ENCODE measurements at regions not wholly inside any gene's neighbourhood (a gene's known extent, or its start where the extent isn't known, plus 50 kb on each side); places are given as distances from the start of the nearest gene placed in this dataset.

DNA sequence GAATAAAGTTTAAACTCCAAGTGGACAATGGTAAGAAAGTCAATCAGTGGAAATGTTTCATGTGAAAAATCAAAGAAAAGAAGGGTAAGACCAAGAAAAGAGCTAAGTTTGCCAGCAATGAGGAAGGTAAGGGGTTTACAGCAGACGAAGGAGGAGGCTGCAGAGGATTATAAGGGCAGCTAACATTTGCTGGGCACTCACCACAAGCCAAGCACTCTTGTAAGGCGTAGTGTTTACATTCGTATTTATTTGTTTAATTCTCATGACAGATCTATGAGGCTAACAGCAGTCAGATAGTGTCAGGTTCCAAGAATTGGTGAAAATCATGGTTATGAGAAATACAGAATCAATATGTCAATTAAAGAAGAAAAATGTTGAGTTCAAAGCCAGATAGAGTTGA lies 75.2 kb upstream of the NGF start:
- DNase-seq (ENCODE audit: low read depth), result no peak

- DNase-seq (ENCODE audit: low read depth), result no peak
These were observed 74.7 kb upstream of the NGF start for GRCh38 chr1:115412733-115413132.

DNA sequence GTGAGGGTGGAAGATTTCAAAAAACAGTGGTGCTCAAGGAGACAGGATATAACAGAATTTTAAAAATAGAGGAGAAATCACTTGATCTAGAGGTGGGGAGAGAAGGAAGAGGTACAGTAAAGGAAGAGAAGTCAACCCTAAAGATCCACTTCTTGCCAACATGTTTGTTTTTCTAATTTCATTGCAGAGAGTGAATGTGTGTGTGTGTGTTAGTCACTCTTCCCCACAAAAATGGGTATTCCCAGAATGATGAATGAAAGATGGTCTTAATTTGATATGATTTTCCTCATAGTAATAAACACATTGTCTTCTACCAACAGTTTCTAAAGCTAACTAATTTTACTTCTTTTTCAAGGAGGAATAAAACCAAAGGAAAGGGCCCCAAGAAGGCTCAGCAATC lies 74.2 kb upstream of the NGF start:
- DNase-seq (ENCODE audit: low read depth), result peak; percentile 40

- peak; percentile 81 for DNase-seq (ENCODE audit: low read depth)
These were observed 73.5 kb upstream of the NGF start for GRCh38 chr1:115411371-115412063.

GRCh38 chr1:115409094-115410015 lies 71.3 kb upstream of the NGF start:
- no peak for DNase-seq (ENCODE audit: low read depth)

- no peak for DNase-seq (ENCODE audit: low read depth)
These were observed 70.5 kb upstream of the NGF start for GRCh38 chr1:115408533-115408932.

DNA sequence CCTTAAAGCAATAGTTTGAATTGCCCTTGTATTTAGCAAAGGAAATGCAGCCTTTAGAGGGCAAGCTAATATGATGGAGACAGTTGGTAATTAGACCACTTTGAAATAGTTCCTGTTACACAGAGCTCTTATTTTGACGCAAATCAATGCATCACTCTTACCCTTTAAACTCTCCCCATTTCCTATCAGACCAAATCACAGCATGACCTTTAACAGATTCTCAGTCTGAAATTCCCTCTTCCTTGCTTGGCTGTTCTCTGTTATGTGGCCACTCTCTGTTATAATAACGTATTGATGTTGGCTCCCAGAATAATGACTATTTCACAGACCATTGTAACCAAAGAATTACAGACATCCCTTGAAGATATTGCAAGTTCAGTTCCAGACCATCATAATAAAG lies 66.9 kb upstream of the NGF start:
- no peak for DNase-seq (ENCODE audit: low read depth)

- no peak for DNase-seq (ENCODE audit: low read depth)
These were observed 64.7 kb upstream of the NGF start for GRCh38 chr1:115402753-115403184.

DNA sequence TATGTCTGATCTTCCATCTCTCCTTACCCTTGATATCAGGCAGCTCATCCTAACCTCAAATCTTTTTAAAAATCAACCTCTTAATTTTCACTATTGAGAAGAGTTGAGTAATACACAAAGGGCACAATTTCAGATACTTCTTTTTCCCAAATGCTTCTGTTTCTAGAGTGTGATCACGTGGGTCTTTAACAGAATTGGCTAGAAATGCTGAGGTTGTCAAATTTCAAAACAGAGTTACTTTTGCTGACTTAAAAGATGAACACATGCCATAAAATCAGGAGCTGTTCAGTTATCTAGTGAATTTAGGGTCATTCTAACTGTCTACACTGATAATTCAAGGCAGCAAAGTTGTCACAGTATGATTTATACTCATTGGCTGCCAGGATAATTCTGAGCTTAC lies 63.6 kb upstream of the NGF start:
- DNase-seq (ENCODE audit: low read depth), result no peak

DNA sequence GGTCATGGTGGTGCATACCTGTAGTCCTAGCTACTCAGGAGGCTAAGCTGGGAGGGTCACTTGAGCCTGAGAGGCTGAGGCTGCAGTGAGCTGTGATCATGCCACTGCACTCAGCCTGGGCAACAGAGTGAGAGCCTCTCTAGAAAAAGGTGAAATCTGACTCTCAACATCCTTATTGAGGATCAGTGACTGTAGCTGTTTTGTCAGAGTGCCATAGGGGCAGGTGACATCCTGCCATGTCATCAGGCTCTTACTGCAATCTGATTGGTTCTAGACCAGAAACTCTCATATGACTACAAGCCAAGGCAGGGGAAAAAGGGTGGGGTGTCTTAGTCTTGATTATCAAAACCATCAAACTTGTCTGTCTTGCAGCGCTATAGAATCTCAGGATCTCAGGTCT lies 62.8 kb upstream of the NGF start:
- DNase-seq (ENCODE audit: low read depth), result peak; percentile 28

- no peak for DNase-seq (ENCODE audit: low read depth)
These were observed 62.4 kb upstream of the NGF start for GRCh38 chr1:115400426-115400825.

- DNase-seq (ENCODE audit: low read depth), result no peak
These were observed 60.7 kb upstream of the NGF start for GRCh38 chr1:115398745-115399144.

Data from ELR (cell line).